Upper lobe of right lung (tissue), 1 donor: ENCODE measurements at regions not wholly inside any gene's neighbourhood (a gene's known extent, or its start where the extent isn't known, plus 50 kb on each side); places are given as distances from the start of the nearest gene placed in this dataset.

Experiments used
- ATAC-seq: fragments of 200-7000 bp; cut with Tn5 transposase; one replicate; pipeline ENCODE4 v1.9.1; 2020; ENCODE audit warnings: mild to moderate bottlenecking, moderate library complexity
- DNase-seq: peaks from one replicate; pipeline ENCODE4 v3.0.0-alpha.2; 2020
- H3K27ac ChIP-seq: fragments of 200-600 bp; one replicate; pipeline ENCODE4 v1.8.0; 2022
- H3K27me3 ChIP-seq: fragments of 200-600 bp; one replicate; pipeline ENCODE4 v1.8.0; 2022; ENCODE audit warnings: mild to moderate bottlenecking
- H3K36me3 ChIP-seq: fragments of 200-600 bp; one replicate; pipeline ENCODE4 v1.8.0; 2022
- H3K4me1 ChIP-seq: fragments of 200-600 bp; one replicate; pipeline ENCODE4 v1.8.0; 2022
- H3K4me3 ChIP-seq: fragments of 200-600 bp; one replicate; pipeline ENCODE4 v1.8.0; 2022; ENCODE audit warnings: mild to moderate bottlenecking
- H3K9me3 ChIP-seq: fragments of 200-600 bp; one replicate; pipeline ENCODE4 v1.8.0; 2022
- intact Hi-C: fragments of 100-400 bp; cut with DNase I; formaldehyde crosslinking; loops from one replicate; pipeline ENCODE4 v1.11.0; 2022
- TF ChIP-seq, protein P1 (sequence below): fragments of 200-600 bp; IDR thresholded peaks from one replicate; pipeline ENCODE4 v1.8.0; 2022; ENCODE audit warnings: antibody characterized with exemption
- donor health status: DM: no; HTN: yes; CAD: no; lungs with severe emphysema.

DNA sequence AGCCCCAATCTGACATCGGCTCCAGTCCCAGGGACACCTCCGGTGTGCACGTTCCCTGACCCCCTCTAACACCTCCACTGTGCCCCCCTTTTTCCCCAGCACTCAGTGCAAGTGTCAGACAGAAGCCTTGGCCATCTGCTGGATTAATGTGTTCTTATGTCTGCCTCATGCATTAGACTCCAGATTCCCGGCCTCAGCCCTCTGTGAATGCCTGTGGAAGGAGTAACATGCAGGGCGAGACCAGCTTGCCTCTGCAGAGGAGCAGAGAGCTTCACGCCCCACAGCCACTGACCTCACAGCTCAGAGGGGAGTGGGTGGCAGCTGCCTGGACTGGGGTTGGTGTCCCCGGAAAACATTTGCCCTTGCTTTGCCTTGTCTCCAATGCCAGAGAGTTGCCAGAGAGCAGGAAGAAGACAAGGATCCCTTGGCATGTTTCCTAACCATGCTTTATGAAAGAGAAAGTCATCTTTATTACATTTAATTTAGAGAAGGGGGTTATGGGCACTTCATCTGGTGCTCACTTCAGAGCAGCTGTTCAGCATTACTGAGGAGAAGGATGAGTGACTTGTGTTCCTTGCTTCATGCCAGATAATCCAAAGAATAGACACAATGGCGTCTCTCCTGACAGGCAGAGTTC lies 91.6 kb upstream of the CXCL12 start:
- H3K4me1 ChIP-seq, result no peaks in the 10 kb centered on the region
- H3K27me3 ChIP-seq, result no peaks in the 10 kb centered on the region
- intact Hi-C loops, result no loop called here
- no peak overlapping the region for H3K27ac ChIP-seq
- ATAC-seq (no peak), DNase-seq (no peak)
- TF ChIP-seq, protein P1, sequence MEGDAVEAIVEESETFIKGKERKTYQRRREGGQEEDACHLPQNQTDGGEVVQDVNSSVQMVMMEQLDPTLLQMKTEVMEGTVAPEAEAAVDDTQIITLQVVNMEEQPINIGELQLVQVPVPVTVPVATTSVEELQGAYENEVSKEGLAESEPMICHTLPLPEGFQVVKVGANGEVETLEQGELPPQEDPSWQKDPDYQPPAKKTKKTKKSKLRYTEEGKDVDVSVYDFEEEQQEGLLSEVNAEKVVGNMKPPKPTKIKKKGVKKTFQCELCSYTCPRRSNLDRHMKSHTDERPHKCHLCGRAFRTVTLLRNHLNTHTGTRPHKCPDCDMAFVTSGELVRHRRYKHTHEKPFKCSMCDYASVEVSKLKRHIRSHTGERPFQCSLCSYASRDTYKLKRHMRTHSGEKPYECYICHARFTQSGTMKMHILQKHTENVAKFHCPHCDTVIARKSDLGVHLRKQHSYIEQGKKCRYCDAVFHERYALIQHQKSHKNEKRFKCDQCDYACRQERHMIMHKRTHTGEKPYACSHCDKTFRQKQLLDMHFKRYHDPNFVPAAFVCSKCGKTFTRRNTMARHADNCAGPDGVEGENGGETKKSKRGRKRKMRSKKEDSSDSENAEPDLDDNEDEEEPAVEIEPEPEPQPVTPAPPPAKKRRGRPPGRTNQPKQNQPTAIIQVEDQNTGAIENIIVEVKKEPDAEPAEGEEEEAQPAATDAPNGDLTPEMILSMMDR, result no peak
- no peaks in the 10 kb centered on the region for H3K36me3 ChIP-seq
- H3K4me3 ChIP-seq, result no peak overlapping the region
- no peaks in the 10 kb centered on the region for H3K9me3 ChIP-seq

DNA sequence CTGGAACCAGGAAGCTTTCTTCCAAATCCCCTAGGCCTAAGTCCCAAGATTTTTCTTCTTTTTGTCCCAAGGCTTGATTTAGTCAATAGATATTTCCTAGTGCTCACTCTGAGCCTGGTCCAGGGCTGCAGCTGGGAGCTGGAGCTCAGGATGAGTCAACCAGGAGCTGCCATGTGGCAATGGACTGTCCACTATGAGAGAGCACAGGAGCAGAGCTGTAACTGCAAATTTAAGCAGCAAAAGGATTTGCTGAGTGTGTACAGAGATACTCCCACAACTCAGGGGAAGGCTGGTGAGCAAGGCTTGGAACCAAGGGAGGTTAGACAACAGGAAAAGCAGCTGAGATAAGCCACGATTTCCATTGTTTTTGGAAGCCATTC lies 92.1 kb upstream of the CXCL12 start:
- Histone ChIP-seq H3K27ac (no peak overlapping the region), H3K4me1 (no peaks in the 10 kb centered on the region), H3K4me3 (no peak overlapping the region), H3K9me3 (no peaks in the 10 kb centered on the region), H3K27me3 (no peaks in the 10 kb centered on the region), H3K36me3 (no peaks in the 10 kb centered on the region)
- DNase-seq (no peak), ATAC-seq (no peak)
- intact Hi-C loops, result no loop called here
- TF ChIP-seq, protein P1, result no peak

DNA sequence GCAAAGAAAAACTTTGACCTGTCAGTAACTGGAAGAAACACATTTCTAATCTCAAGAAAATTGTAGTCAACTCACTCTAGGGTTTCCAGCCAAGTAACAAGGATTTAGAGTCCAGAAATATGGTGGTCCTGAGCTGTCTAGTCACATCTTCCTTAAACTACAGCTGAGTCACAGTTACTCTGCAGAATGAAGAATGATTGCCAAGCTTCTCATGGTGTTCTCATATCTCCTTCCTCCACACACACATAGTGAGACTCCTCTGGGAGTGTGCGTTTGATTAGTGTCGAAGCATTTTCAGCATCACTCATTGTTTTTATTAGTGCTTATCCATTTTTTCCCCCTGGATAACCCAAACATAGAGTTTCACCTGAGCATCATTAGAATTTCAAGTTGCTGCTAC lies 93.1 kb upstream of the CXCL12 start:
- Histone ChIP-seq H3K27me3 (no peaks in the 10 kb centered on the region), H3K36me3 (no peaks in the 10 kb centered on the region), H3K4me3 (no peak overlapping the region), H3K4me1 (no peaks in the 10 kb centered on the region), H3K27ac (no peak overlapping the region), H3K9me3 (no peaks in the 10 kb centered on the region)
- TF ChIP-seq, protein P1, result no peak
- intact Hi-C loops, result no loop called here
- ATAC-seq, result no peak
- DNase-seq, result no peak

DNA sequence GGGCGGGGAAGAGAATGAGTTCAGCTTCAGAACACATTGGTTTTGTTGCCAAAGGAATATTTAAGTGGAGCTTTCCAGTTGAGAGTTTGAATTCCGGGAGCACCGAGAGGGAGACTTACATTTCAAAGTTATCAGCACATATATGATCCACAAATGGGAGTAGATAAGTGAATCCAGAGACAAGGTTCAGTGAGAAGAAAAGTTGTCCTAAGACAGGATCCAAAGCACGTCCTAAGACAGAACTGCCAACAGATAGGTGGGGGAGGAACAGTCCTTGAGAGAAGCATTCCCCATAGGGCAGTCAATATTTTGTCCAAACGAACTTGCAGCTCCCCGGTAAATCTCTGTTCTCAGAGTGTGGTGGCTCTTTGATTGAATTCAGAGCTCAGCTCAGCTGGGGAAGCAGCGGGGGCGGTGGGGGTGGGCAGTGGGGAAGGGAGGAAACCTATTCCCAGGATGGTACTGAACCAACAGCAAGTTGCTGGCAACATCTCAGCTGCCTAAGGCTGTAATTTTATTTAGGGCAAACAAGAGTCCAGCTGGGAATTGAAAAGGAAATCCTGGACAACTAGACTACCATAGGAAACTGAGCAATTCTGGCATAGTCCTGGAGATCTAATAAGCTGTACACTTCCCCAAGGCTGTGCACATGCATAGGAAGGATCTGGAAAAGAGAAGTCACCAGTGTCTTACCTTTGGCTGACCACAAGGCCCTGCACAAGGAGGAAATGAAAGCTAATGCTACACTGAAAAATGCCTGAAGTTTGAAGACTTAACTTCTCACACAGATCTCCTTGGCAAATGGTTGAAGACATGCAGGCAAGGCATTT lies 94.2 kb upstream of the CXCL12 start:
- H3K27me3 ChIP-seq, result no peaks in the 10 kb centered on the region
- DNase-seq (no peak), ATAC-seq (peak; percentile 77)
- intact Hi-C loops, result no loop called here
- no peaks in the 10 kb centered on the region for H3K4me1 ChIP-seq
- H3K9me3 ChIP-seq, result no peaks in the 10 kb centered on the region
- no peaks in the 10 kb centered on the region for H3K36me3 ChIP-seq
- no peak overlapping the region for H3K27ac ChIP-seq
- TF ChIP-seq, protein P1, result no peak
- no peak overlapping the region for H3K4me3 ChIP-seq

DNA sequence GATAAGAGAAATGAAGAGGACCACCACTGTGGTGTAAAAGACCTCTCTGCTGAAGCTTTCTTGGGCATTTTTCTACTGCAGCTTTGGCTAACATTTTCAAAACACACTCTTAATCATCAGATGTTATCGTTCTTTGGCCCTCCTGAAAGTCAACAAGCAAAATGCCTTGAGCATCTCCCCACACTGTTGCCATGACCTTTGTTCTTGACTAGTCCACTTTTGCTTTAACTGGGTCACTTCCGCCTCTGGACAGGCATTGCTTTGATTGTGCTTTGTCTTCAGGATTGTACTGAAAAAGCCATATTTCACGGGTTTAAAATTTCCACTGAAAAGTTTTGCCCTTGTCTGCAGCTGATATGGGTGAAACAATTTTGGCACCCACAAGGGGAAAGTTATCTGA lies 107.8 kb upstream of the CXCL12 start:
- no peaks in the 10 kb centered on the region for H3K36me3 ChIP-seq
- DNase-seq (no peak), ATAC-seq (no peak)
- intact Hi-C loops, result no loop called here
- no peak overlapping the region for H3K27ac ChIP-seq
- H3K27me3 ChIP-seq, result no peaks in the 10 kb centered on the region
- H3K9me3 ChIP-seq, result no peaks in the 10 kb centered on the region
- H3K4me3 ChIP-seq, result no peak overlapping the region
- TF ChIP-seq, protein P1, result no peak
- H3K4me1 ChIP-seq, result no peaks in the 10 kb centered on the region
